Sigmoid colon (tissue), 4 donors: ENCODE measurements at regions not wholly inside any gene's neighbourhood (a gene's known extent, or its start where the extent isn't known, plus 50 kb on each side); places are given as distances from the start of the nearest gene placed in this dataset.

Experiments
- CTCF ChIP-seq, 4 experiments: fragments of 450-650 bp in 3 of 4; fragments of 200-600 bp in 1 of 4; IDR thresholded peaks; one replicate each; pipeline ENCODE4 v1.5.1; 2016 to 2019; ENCODE audit warnings: antibody characterized with exemption in 4 of 4, mild to moderate bottlenecking in 3 of 4, moderate library complexity in 2 of 4
- POLR2A ChIP-seq, 2 donors: fragments of 450-650 bp; IDR thresholded peaks; one replicate each; pipeline ENCODE4 v1.6.1; 2016; ENCODE audit warnings: antibody characterized with exemption in 2 of 2, mild to moderate bottlenecking in 2 of 2, moderate library complexity in 2 of 2
- POLR2AphosphoS5 ChIP-seq, 4 donors: sonication (generic); formaldehyde crosslinking; IDR thresholded peaks; one replicate each; pipeline ENCODE4 v1.6.1; 2017; ENCODE audit warnings: antibody characterized with exemption in 4 of 4

DNA sequence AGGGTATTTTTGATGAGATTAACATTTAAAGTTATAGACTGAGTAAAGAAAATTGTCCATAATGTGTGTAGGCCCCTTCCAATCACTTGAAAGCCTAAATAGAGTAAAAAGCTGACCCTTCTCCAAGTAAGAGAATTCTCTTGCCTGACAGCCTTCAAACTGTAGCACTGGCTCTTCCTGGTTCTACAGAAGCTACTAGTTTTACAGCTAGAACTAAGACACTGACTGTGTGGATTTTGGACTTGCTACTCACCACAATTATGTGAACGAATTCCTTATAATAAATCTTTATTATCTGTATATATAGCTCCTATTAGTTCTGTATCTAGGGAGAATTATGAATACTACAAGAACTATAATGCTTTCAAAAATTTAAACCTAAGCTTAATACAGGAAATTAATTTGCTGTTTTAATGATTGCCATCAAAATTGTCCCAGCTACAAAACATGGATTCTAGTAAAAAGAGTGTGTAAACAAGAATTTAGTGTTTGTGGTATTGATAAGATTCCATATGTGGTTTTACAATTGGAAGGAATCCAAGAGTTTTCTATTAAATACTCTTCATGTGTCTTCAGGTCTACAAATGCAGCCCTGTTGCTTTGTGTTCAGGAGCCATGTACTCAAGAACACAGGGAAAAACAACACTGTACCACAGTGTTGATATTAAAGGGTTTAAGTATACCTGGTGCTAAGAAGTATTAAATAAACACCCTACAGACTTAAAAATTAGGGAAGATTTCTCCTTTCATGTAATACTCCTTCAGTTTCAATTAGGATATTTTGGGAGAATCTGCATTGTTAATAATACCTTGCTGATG, 366.5 kb downstream of the CXXC4 start:
- TF ChIP-seq CTCF (IDR thresholded peaks at IDR 0.05) = no peak
- no peak for TF ChIP-seq POLR2A (IDR thresholded peaks at IDR 0.05)
- no peak for TF ChIP-seq POLR2AphosphoS5 (IDR thresholded peaks at IDR 0.05)
